COLO668 (cell line): ENCODE measurements at regions not wholly inside any gene's neighbourhood (a gene's known extent, or its start where the extent isn't known, plus 50 kb on each side); places are given as distances from the start of the nearest gene placed in this dataset.

Experiments
- DNase-seq: peaks from one replicate; lab custom pipeline; 2025; ENCODE audit not compliant: unreplicated experiment; lab: John Stamatoyannopoulos, UW

GRCh38 chr1:193787061-193787460 is 600.6 kb upstream of the B3GALT2 start:
- no peak for DNase-seq

DNA sequence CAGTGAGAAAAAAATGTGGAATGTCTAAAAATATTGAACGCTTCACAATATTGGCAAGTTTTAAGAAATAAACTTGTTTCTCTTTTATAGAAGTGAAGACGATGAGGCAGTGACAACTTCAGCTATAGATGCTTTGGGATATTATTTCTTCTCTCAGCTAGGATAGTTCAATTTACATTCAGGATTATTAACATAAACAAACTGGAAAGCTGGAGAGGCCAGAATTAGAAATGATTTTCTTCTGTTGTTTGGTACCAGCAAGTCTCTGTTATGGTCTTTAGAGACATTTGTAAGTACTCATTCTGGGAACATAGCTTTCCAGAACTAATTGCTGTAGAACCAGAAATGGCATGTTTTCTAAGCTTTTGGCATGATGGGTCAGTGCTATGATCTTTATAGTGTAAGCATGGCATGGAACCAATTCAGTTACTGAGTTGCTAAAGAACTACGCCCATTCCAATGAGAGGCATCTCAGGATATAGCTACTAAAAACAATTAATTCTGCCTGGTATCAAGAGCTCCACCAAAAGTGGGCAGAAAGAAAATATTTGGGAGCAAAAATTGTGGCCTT is 599.5 kb upstream of the B3GALT2 start:
- no peak for DNase-seq

DNA sequence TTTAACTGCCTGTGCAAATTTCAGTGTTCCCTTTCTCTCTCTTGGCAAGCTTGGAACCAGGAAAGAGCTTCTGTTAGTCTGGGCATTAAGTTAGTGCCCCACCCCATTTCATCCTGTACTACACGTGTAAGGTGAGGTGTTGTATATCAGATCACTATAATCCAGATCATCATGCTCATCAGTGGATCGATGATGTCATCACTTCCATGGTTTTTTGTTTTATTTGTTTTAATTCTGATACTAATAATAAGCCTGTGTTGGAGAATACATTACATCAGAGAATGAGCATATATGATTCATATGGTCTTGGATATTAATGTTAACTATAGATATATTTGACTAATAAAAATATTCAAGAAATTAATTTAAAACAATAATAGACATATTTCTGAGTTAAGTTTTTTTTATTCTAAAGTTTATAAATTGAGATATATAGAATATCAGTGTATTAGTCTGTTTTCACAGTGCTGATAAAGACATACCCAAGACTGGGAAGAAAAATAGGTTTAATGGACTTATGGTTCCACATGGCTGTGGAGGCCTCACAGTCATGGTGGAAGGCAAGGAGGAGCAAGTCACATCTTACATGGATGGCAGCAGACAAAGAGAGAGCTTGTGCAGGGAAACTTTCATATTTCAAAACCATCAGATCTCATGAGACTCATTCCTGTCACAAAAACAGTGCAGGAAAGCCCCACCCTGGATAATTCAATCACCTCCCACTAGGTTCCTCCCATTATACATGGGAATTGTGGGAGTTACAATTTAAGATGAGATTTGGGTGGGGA is 588.3 kb upstream of the B3GALT2 start:
- DNase-seq: no peak

- DNase-seq: no peak
These were observed 585.2 kb upstream of the B3GALT2 start for GRCh38 chr1:193771596-193771995.

DNA sequence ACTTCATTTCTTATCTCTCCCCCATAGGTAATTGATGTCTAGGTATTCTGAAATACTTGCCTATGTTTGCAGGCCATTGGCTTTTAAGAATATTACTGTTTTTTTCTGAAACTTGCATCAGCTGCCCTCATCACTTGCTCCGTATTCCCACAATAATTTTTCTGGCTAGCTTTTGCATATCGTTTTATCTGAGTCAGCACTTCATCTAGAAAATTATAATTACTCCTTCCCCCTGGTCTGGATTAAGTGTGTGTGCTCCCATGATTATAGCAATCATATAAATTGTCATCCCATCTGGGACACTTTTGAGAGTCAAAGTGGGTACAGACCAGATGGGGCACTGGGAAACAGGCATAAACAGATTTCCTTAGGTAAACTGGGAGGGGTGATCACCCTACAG is 583.2 kb upstream of the B3GALT2 start:
- no peak for DNase-seq

DNA sequence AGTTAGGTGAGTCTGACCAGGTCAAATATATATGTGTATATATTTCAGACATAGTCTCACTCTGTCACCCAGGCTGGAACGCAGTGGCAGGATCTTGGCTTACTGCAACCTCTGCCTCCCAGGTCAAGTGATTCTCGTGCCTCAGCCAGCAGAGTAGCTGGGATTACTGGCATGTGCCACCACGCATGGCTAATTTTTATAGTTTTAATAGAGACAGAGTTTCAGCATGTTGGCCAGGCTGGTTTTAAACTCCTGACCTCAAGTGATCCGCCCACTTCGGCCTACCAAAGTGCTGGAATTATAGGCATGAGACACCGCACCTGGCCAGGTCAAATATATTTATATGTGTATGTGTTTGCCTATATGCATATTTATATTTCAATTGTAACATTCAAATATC is 581.5 kb upstream of the B3GALT2 start:
- DNase-seq: no peak

- DNase-seq: no peak
These were observed 579.9 kb upstream of the B3GALT2 start for GRCh38 chr1:193766329-193766728.

- DNase-seq: no peak
These were observed 576.9 kb upstream of the B3GALT2 start for GRCh38 chr1:193763266-193763665.

DNA sequence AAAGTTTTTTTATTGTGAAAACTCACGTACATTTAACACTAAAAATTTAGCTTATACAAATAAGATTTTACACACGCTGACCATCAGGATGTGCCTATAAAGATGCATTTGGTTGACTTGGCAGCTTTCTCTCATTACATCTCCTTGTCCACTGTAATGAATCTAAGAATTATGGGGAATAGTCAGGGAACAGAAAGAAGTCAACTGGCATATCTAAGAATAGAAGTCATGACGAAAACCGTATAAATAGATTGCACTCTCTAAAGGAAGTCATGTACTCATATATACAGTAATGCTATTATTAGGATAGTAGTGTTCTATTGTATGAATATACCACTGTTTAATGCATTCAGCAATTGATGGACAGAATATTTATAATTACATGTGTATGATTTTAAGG is 575.8 kb upstream of the B3GALT2 start:
- no peak for DNase-seq

DNA sequence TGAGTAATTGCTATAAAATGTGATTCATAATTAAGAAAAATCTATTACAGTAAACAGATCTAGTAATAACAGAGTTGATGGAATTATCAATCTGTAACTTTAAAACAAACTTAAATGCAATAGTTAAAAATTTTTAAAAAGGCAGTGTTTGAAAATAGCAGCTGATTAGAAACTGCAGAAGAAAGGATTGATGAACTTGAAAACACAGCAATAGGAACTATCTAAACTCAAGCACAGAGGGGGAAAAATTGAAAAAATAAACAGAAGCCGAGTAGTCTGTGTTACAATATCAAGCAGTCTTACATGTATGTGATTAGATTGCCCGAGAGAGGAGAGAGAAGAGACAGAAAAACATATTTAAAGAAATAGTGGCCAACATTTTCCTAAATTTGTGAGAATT is 569.0 kb upstream of the B3GALT2 start:
- DNase-seq: no peak

GRCh38 chr1:193754732-193755427 is 568.5 kb upstream of the B3GALT2 start:
- DNase-seq: no peak

- DNase-seq: no peak
These were observed 567.7 kb upstream of the B3GALT2 start for GRCh38 chr1:193754151-193754550.

- no peak for DNase-seq
These were observed 566.8 kb upstream of the B3GALT2 start for GRCh38 chr1:193753038-193753756.

- no peak for DNase-seq
These were observed 563.5 kb upstream of the B3GALT2 start for GRCh38 chr1:193749868-193750267.

DNA sequence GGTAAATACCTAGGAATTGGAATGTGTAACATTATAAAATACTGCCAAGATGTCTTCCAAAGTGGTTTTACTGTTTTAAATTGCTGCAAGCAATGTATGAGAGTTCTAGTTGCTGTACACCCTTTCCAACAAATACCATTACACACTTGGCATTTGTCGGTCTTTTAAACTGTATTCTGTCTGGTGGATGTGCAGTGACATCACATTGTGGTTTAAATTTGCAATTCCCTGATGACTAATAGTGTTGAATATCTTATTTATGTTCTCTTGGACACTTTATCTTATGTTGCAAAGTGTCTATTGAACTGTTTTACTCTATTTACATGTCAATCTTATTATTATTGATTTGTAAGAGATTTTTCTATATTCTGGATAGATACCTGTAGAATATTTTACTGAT is 561.2 kb upstream of the B3GALT2 start:
- DNase-seq: no peak

DNA sequence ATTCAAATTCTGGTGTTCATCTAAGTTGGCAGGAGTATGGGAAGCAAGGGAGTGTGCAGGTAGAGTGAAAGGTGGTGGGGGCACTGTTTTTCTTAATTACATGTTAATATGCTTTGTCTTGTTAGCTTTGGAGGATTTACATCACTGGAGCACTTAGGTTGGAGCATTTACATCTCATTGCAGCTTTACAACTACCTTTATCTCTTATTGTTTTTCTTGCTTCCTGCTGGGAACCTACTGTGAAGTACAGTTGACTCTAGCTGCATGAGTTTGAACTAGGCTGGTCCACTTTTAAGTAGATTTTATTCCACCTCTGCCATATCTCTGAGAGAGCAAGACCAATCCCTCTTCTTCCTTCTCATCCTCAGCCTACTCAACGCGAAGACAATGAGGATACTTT is 554.8 kb upstream of the B3GALT2 start:
- no peak for DNase-seq

DNA sequence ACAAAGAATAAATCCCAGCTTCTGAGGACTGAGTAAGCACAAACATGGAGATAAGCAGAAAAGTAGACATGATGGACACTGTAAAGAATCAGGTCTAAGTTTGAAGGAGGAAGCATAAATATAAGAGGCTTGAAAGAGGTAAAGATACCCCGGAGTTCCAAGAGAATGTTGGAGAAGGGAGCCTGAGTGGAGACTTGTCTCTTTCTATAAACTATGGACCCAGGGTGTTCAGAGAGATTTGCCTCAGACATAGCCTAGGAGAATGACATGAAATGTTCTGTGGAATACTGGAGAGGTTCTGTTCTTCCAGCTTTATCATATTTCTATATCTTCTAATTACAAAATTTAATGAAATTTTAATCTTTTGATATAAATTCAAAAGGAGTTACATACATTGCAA is 554.3 kb upstream of the B3GALT2 start:
- no peak for DNase-seq

GRCh38 chr1:193736507-193736906 is 550.1 kb upstream of the B3GALT2 start:
- DNase-seq: no peak

DNA sequence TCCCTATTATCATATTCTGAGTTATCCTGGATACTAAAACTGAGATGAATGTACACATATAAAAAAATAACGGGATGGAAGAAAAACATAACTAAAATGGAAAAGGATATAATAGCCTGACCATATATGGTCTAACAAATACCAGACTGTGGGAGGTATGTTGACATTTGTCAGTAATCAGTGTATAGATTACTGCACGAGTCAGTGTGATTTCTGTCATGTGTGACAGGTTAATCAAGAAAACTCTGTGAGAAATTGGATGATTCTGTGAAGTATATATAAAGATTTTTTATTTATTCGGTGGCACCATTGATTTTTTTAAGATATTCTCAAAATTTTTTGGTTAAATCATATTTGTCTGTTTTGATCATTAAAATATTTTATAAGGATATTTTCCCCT is 547.3 kb upstream of the B3GALT2 start:
- no peak for DNase-seq

GRCh38 chr1:193730017-193730416 is 543.6 kb upstream of the B3GALT2 start:
- no peak for DNase-seq

DNA sequence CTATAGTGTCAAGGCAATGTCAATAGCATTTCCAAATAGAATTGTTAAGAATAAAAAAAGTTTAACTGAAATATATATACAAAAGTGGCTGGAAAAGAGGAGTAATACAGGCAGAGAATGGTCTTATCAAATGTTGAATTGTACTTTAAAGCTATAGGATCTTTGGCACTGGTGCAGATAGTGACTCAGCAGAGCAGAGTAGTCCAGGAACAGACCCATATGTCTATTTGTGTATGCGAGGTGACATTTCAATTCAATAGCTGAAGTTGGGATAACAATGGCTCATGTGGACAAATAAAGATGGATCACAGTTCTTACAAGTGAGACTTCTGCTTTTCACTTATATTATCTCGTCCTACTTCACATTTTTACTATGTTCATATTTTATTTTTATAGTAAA is 543.0 kb upstream of the B3GALT2 start:
- no peak for DNase-seq

DNA sequence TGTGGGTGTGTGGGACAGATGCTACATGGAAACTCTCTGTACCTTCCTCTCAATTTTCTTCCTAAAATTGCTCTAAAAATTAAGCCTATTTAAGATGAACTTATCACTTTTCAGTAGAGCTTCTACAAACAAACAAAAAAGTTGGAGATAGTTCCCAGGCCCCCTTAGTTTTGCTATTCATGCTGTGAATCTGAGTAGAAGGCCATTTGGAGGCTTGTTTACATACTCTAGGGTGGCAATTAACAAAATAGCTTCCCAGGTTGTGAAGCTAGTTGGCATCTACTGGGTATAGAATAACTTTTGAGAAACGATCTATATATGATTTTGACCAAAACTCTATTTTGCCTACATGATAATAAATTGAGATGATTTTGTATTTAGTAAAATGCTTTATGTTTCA is 541.4 kb upstream of the B3GALT2 start:
- no peak for DNase-seq
